ENCODE measurements at regions not wholly inside any gene's neighbourhood (a gene's known extent, or its start where the extent isn't known, plus 50 kb on each side); places are given as distances from the start of the nearest gene placed in this dataset.
A peak's percentile ranks its signal among the peaks of the same experiment; 100 is the strongest.

DNA sequence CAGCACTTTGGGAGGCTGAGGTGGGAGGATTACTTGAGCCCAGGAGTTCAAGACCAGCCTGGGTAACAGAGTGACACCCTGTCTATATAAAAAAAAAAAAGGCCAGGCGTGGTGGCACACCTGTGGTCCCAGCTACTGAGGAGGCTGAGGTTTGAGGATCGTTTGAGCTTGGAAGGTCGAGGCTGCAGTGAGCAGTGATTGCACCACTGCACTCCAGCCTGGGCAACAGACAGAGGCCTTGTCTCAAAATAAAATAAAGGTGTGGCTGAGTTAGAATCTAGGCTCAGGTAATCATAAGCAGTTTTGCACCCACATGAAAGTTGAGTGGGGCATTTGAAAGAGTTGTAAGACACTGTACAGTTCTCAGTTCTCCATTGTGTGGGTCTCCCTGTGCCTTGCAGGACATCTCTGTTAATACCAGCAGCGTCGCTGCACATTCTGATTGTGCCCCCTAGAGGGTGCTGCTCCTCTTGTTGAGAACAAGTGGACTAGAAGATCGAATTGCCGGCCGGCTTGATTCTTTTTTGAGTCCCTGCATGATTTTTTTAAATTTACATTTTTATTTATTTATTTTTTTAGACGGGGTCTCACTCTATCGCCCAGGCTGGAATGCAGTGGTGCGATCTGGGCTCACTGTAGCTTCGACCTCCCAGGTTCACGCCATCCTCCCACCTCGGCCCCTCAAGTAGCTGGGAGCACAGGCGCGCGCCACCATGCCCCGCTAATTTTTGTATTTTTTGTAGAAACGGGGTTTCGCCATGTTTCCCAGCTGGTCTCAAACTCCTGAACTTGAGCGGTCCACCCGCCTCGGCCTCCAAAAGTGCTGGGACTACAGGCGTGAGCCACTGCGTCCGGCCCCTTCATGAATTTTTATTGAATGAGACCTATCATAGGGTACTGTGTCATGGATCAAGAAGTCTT, 73.6 kb upstream of the RBMX start:
- intact Hi-C loops (cut with micrococcal nuclease) (no loop called here), dilution Hi-C loops (cut with MboI; ENCODE audit: extremely low pct_ligation_motif_present, low sequenced_read_pairs) (no loop called here)
- Histone ChIP-seq H3K27ac (ENCODE audit: insufficient read depth, low read depth, low read length) (no peak overlapping the region), H2AFZ (ENCODE audit: low read depth, low read length) (no peak overlapping the region), H3K9me3 (replicated peaks; ENCODE audit: control insufficient read depth, insufficient read depth, low read length) (no peaks in the 10 kb centered on the region), H3K4me2 (ENCODE audit: insufficient read depth, low read length) (no peak overlapping the region), H3K79me2 (ENCODE audit: control insufficient read depth, insufficient read depth, low read length) (no peaks in the 10 kb centered on the region), H3K9ac (replicated peaks; ENCODE audit: extremely low read depth, insufficient read depth, low read length) (no peak overlapping the region), H3K9me1 (replicated peaks; ENCODE audit: control insufficient read depth, extremely low read depth, insufficient read depth, low read length) (no peaks in the 10 kb centered on the region), H3K4me3 (replicated peaks in 1 of 3; ENCODE audit: insufficient read depth in 1 of 3, low read depth in 1 of 3, low read length in 3 of 3) (no peak overlapping the region), H3K36me3 (ENCODE audit: control insufficient read depth in 2 of 2, extremely low read depth in 1 of 2, insufficient read depth in 2 of 2, low read length in 2 of 2) (no peaks in the 10 kb centered on the region), H3K4me1 (ENCODE audit: control insufficient read depth, extremely low read depth, insufficient read depth, low read length) (no peaks in the 10 kb centered on the region), H3K27me3 (ENCODE audit: control insufficient read depth in 2 of 2, insufficient read depth in 2 of 2, low read length in 2 of 2) (no peaks in the 10 kb centered on the region), H4K20me1 (replicated peaks; ENCODE audit: control insufficient read depth, extremely low read depth, insufficient read depth, low read length) (no peaks in the 10 kb centered on the region)
- TF ChIP-seq, protein P1, sequence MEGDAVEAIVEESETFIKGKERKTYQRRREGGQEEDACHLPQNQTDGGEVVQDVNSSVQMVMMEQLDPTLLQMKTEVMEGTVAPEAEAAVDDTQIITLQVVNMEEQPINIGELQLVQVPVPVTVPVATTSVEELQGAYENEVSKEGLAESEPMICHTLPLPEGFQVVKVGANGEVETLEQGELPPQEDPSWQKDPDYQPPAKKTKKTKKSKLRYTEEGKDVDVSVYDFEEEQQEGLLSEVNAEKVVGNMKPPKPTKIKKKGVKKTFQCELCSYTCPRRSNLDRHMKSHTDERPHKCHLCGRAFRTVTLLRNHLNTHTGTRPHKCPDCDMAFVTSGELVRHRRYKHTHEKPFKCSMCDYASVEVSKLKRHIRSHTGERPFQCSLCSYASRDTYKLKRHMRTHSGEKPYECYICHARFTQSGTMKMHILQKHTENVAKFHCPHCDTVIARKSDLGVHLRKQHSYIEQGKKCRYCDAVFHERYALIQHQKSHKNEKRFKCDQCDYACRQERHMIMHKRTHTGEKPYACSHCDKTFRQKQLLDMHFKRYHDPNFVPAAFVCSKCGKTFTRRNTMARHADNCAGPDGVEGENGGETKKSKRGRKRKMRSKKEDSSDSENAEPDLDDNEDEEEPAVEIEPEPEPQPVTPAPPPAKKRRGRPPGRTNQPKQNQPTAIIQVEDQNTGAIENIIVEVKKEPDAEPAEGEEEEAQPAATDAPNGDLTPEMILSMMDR (IDR thresholded peaks at IDR 0.05; ENCODE audit: extremely low read depth in 1 of 2, insufficient read depth in 1 of 2, low read depth in 1 of 2, low read length in 2 of 2): peak; percentile 51 to 68
- no peak for TF ChIP-seq POLR2AphosphoS5 (IDR thresholded peaks at IDR 0.05; ENCODE audit: insufficient read depth, low read depth, low read length)
- POLR2A ChIA-PET: no interaction called here
- no TSS peak for BruUV-seq (replicated peaks)
- DNase-seq (ENCODE audit: low read depth, low spot score) (peak; percentile 51), FAIRE-seq (peak; percentile 56)
- CTCF ChIA-PET: interaction anchor here (1.5 kb wide), 1 partner anchor 97 kb away, joined by 11 read pairs; no protein-coding TSS in a partner anchor

DNA sequence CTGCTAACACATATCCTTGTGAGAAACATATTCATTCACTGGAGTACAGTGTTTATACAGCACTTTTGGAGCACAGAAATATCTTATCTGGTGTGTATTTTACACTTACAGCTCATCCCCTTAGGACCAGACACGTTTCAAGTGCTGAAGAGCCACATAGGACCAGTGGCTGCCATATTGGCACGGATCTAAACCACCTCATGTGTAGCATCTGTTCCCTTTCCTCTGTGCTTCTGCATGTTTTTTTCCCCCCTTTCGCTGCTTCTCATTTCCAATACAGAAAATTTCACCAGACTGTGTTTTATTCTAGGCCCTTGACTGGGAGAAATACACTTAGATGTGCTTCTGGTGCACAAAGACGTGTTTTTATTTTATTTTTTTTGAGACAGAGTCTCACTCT, 69.7 kb upstream of the RBMX start:
- H2AFZ ChIP-seq (ENCODE audit: low read depth, low read length): no peak overlapping the region
- H3K9ac ChIP-seq (replicated peaks; ENCODE audit: extremely low read depth, insufficient read depth, low read length): no peak overlapping the region
- DNase-seq (ENCODE audit: low read depth, low spot score) (no peak), FAIRE-seq (no peak)
- no peaks in the 10 kb centered on the region for H3K79me2 ChIP-seq (ENCODE audit: control insufficient read depth, insufficient read depth, low read length)
- intact Hi-C loops (cut with micrococcal nuclease) (no loop called here), dilution Hi-C loops (cut with MboI; ENCODE audit: extremely low pct_ligation_motif_present, low sequenced_read_pairs) (no loop called here)
- POLR2A ChIA-PET: no interaction called here
- no peaks in the 10 kb centered on the region for H3K4me1 ChIP-seq (ENCODE audit: control insufficient read depth, extremely low read depth, insufficient read depth, low read length)
- no peak for TF ChIP-seq JUN (IDR thresholded peaks at IDR 0.05; ENCODE audit: borderline replicate concordance, insufficient read depth, insufficient read length, low read depth)
- TF ChIP-seq, protein P1 (IDR thresholded peaks at IDR 0.05; ENCODE audit: extremely low read depth in 1 of 2, insufficient read depth in 1 of 2, low read depth in 1 of 2, low read length in 2 of 2): no peak
- TF ChIP-seq EZH2 (IDR thresholded peaks at IDR 0.05; ENCODE audit: borderline replicate concordance, low read depth, low read length, severe bottlenecking): no peak
- TF ChIP-seq, protein P2, sequence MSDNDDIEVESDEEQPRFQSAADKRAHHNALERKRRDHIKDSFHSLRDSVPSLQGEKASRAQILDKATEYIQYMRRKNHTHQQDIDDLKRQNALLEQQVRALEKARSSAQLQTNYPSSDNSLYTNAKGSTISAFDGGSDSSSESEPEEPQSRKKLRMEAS (IDR thresholded peaks at IDR 0.05; ENCODE audit: insufficient read depth, insufficient read length): no peak
- CTCF ChIA-PET: no interaction called here
- H3K27ac ChIP-seq (ENCODE audit: insufficient read depth, low read depth, low read length): no peak overlapping the region
- H3K9me1 ChIP-seq (replicated peaks; ENCODE audit: control insufficient read depth, extremely low read depth, insufficient read depth, low read length): no peaks in the 10 kb centered on the region
- H4K20me1 ChIP-seq (replicated peaks; ENCODE audit: control insufficient read depth, extremely low read depth, insufficient read depth, low read length): no peaks in the 10 kb centered on the region
- H3K36me3 ChIP-seq (ENCODE audit: control insufficient read depth in 2 of 2, extremely low read depth in 1 of 2, insufficient read depth in 2 of 2, low read length in 2 of 2): no peaks in the 10 kb centered on the region
- H3K27me3 ChIP-seq (ENCODE audit: control insufficient read depth in 2 of 2, insufficient read depth in 2 of 2, low read length in 2 of 2): no peaks in the 10 kb centered on the region
- no peaks in the 10 kb centered on the region for H3K9me3 ChIP-seq (replicated peaks; ENCODE audit: control insufficient read depth, insufficient read depth, low read length)
- no peak overlapping the region for H3K4me3 ChIP-seq (replicated peaks in 1 of 3; ENCODE audit: insufficient read depth in 1 of 3, low read depth in 1 of 3, low read length in 3 of 3)
- no peak overlapping the region for H3K4me2 ChIP-seq (ENCODE audit: insufficient read depth, low read length)
- BruUV-seq (replicated peaks): no TSS peak

Data from endothelial cell of umbilical vein (primary cell).